ENCODE measurements at regions not wholly inside any gene's neighbourhood (a gene's known extent, or its start where the extent isn't known, plus 50 kb on each side); places are given as distances from the start of the nearest gene placed in this dataset.

DNA sequence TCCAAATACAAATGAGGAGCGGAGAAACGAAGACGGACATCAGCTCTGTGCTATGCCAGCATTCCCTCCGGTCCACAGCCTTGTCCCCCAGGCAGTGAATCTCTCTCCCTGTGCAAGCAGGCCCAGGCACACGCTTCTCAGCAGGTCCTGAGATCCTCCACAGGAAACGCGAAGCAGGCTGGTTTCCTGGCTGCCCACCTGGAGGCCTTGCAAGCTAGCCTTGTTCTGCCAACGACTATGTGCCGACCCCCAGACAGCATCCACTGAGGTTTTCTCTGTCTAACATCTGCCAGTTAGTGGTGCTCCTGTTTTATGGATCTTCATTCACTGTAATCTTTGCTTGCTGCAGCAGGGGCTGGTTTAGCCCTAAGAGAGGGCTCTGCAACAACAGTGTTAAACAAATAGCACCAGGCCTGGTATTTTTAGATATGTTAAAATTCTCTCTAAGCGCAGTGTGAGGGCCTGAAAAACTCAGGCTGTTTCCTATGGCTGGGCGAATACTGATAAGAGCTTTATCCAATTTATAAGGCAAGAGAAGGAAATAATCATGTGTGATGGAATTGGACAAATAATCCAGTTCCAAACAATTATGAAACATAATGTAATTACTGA lies 386.0 kb upstream of the ARID1B start:
- no peak for TF ChIP-seq EP300 (IDR thresholded peaks at IDR 0.05)
- TF ChIP-seq CTCF (IDR thresholded peaks at IDR 0.05), result no peak
- no peak for TF ChIP-seq POLR2A (IDR thresholded peaks at IDR 0.05)
- TF ChIP-seq POLR2AphosphoS5 (IDR thresholded peaks at IDR 0.05), result no peak
- no peaks in the 10 kb centered on the region for H3K9me3 ChIP-seq
- 78 to 85% methylated on average over 11 of the region's 11 CpGs for WGBS, 2 donors
- no peak overlapping the region for H3K4me3 ChIP-seq
- no peaks in the 10 kb centered on the region for H3K36me3 ChIP-seq
- H3K27me3 ChIP-seq, result no peaks in the 10 kb centered on the region
- H3K4me1 ChIP-seq, result no peaks in the 10 kb centered on the region
- no peak for DNase-seq
- no peak overlapping the region for H3K27ac ChIP-seq
- intact Hi-C loops (cut with DNase I), result no loop called here

- no peak for TF ChIP-seq EP300 (IDR thresholded peaks at IDR 0.05)
- no peak for TF ChIP-seq CTCF (IDR thresholded peaks at IDR 0.05)
- no peak for TF ChIP-seq POLR2A (IDR thresholded peaks at IDR 0.05)
- TF ChIP-seq POLR2AphosphoS5 (IDR thresholded peaks at IDR 0.05), result no peak
- no peaks in the 10 kb centered on the region for H3K36me3 ChIP-seq
- H3K4me1 ChIP-seq, result no peaks in the 10 kb centered on the region
- H3K27ac ChIP-seq, result no peak overlapping the region
- no peak for DNase-seq
- intact Hi-C loops (cut with DNase I), result no loop called here
- H3K27me3 ChIP-seq, result no peaks in the 10 kb centered on the region
- no peak overlapping the region for H3K4me3 ChIP-seq
- 90 to 94% methylated on average over 3 of the region's 3 CpGs for WGBS, 2 donors
- no peaks in the 10 kb centered on the region for H3K9me3 ChIP-seq
Observed at GRCh38 chr6:156390621-156391020, 386.6 kb upstream of the ARID1B start.

GRCh38 chr6:156389296-156389695 lies 387.9 kb upstream of the ARID1B start:
- H3K36me3 ChIP-seq, result no peaks in the 10 kb centered on the region
- H3K27me3 ChIP-seq, result no peaks in the 10 kb centered on the region
- no peaks in the 10 kb centered on the region for H3K4me1 ChIP-seq
- no peak overlapping the region for H3K4me3 ChIP-seq
- no peaks in the 10 kb centered on the region for H3K9me3 ChIP-seq
- WGBS, 2 donors, result 93 to 95% methylated on average over 10 of the region's 10 CpGs
- DNase-seq, result no peak
- H3K27ac ChIP-seq, result no peak overlapping the region
- intact Hi-C loops (cut with DNase I), result no loop called here
- TF ChIP-seq POLR2AphosphoS5 (IDR thresholded peaks at IDR 0.05) (no peak), EP300 (IDR thresholded peaks at IDR 0.05) (no peak), POLR2A (IDR thresholded peaks at IDR 0.05) (no peak), CTCF (IDR thresholded peaks at IDR 0.05) (no peak)

- TF ChIP-seq POLR2AphosphoS5 (IDR thresholded peaks at IDR 0.05), result no peak
- no peak for TF ChIP-seq CTCF (IDR thresholded peaks at IDR 0.05)
- no peak for TF ChIP-seq POLR2A (IDR thresholded peaks at IDR 0.05)
- TF ChIP-seq EP300 (IDR thresholded peaks at IDR 0.05), result no peak
- no peaks in the 10 kb centered on the region for H3K36me3 ChIP-seq
- H3K27me3 ChIP-seq, result no peaks in the 10 kb centered on the region
- no peaks in the 10 kb centered on the region for H3K4me1 ChIP-seq
- no peaks in the 10 kb centered on the region for H3K9me3 ChIP-seq
- H3K27ac ChIP-seq, result no peak overlapping the region
- H3K4me3 ChIP-seq, result no peak overlapping the region
- intact Hi-C loops (cut with DNase I), result no loop called here
- DNase-seq, result no peak
- 91 to 95% methylated on average over 4 of the region's 4 CpGs for WGBS, 2 donors
Observed at GRCh38 chr6:156387472-156387871, 389.7 kb upstream of the ARID1B start.

GRCh38 chr6:156383059-156383458 lies 394.1 kb upstream of the ARID1B start:
- Histone ChIP-seq H3K27me3 (no peaks in the 10 kb centered on the region), H3K27ac (no peak overlapping the region), H3K36me3 (no peaks in the 10 kb centered on the region), H3K9me3 (no peaks in the 10 kb centered on the region), H3K4me3 (no peak overlapping the region), H3K4me1 (peaks cover 0 to 14% (median 12%) of the 10 kb centered on the region in 4 donors)
- TF ChIP-seq EP300 (IDR thresholded peaks at IDR 0.05) (no peak), POLR2AphosphoS5 (IDR thresholded peaks at IDR 0.05) (no peak), POLR2A (IDR thresholded peaks at IDR 0.05) (no peak), CTCF (IDR thresholded peaks at IDR 0.05) (no peak)
- 87 to 90% methylated on average over 2 of the region's 2 CpGs for WGBS, 2 donors
- intact Hi-C loops (cut with DNase I), result no loop called here
- no peak for DNase-seq

Data from sigmoid colon (tissue), 6 donors.